T-helper 17 cell (primary cell): ENCODE measurements at regions not wholly inside any gene's neighbourhood (a gene's known extent, or its start where the extent isn't known, plus 50 kb on each side); places are given as distances from the start of the nearest gene placed in this dataset.

ENCODE experiments used
- ATAC-seq: fragments of 150-1000 bp; cut with Tn5 transposase; 2 replicates; pipeline ENCODE4 v1.10.0; 2021; ENCODE audit warnings: mild to moderate bottlenecking, moderate library complexity
- DNase-seq, 3 donors: peaks; one replicate each; pipeline versions ENCODE4 v3.0.0 to v3.0.0-alpha.2; 2020 to 2021
- H3K9me3 ChIP-seq: one replicate; pipeline ENCODE4 v1.7.0; 2013; ENCODE audit warnings: low read length, mild to moderate bottlenecking; ENCODE audit not compliant: control insufficient read depth, poor library complexity, severe bottlenecking
- H3K27ac Mint-ChIP-seq: one replicate; pipeline ENCODE4 v1.8.0; 2022; ENCODE audit warnings: mild to moderate bottlenecking, moderate library complexity, mixed read lengths
- H3K27me3 Mint-ChIP-seq: one replicate; pipeline ENCODE4 v1.8.0; 2022; ENCODE audit warnings: mixed read lengths
- H3K36me3 Mint-ChIP-seq: one replicate; pipeline ENCODE4 v1.8.0; 2022; ENCODE audit warnings: low read depth, mixed read lengths
- H3K4me1 Mint-ChIP-seq: one replicate; pipeline ENCODE4 v1.8.0; 2022; ENCODE audit warnings: mild to moderate bottlenecking, mixed read lengths
- H3K4me3 Mint-ChIP-seq: one replicate; pipeline ENCODE4 v1.8.0; 2022; ENCODE audit warnings: mild to moderate bottlenecking, moderate library complexity, mixed read lengths

- Mint-ChIP-seq H3K36me3 (peaks cover 5% of the 10 kb centered on the region), H3K27ac (no peak overlapping the region), H3K4me1 (peaks cover 16% of the 10 kb centered on the region), H3K27me3 (peaks cover 32% of the 10 kb centered on the region), H3K4me3 (no peak overlapping the region)
- H3K9me3 ChIP-seq, result no peaks in the 10 kb centered on the region
- no peak for ATAC-seq
- DNase-seq, result no peak
These were observed 89.6 kb upstream of the PKDCC start for GRCh38 chr2:41958251-41958650.

GRCh38 chr2:41958775-41959174 is 89.0 kb upstream of the PKDCC start:
- H3K27me3 Mint-ChIP-seq, result peaks cover 32% of the 10 kb centered on the region
- no peak overlapping the region for H3K4me3 Mint-ChIP-seq
- no peak for ATAC-seq
- H3K4me1 Mint-ChIP-seq, result peaks cover 11% of the 10 kb centered on the region
- peaks cover 5% of the 10 kb centered on the region for H3K36me3 Mint-ChIP-seq
- DNase-seq, result no peak
- no peak overlapping the region for H3K27ac Mint-ChIP-seq
- no peaks in the 10 kb centered on the region for H3K9me3 ChIP-seq

GRCh38 chr2:41959760-41960159 is 88.1 kb upstream of the PKDCC start:
- ATAC-seq (no peak), DNase-seq (no peak)
- Mint-ChIP-seq H3K4me1 (peaks cover 13% of the 10 kb centered on the region), H3K36me3 (peaks cover 5% of the 10 kb centered on the region), H3K4me3 (no peak overlapping the region), H3K27ac (no peak overlapping the region), H3K27me3 (peaks cover 32% of the 10 kb centered on the region)
- H3K9me3 ChIP-seq, result no peaks in the 10 kb centered on the region

GRCh38 chr2:41962922-41963622 is 84.7 kb upstream of the PKDCC start:
- H3K27me3 Mint-ChIP-seq, result peaks cover 22% of the 10 kb centered on the region
- H3K4me1 Mint-ChIP-seq, result peaks cover 11% of the 10 kb centered on the region
- no peak for DNase-seq
- H3K4me3 Mint-ChIP-seq, result no peak overlapping the region
- ATAC-seq, result no peak
- H3K27ac Mint-ChIP-seq, result no peak overlapping the region
- H3K9me3 ChIP-seq, result no peaks in the 10 kb centered on the region
- peaks cover 5% of the 10 kb centered on the region for H3K36me3 Mint-ChIP-seq

GRCh38 chr2:41963661-41964525 is 83.9 kb upstream of the PKDCC start:
- no peak overlapping the region for H3K4me3 Mint-ChIP-seq
- peaks cover 25% of the 10 kb centered on the region for H3K27me3 Mint-ChIP-seq
- H3K27ac Mint-ChIP-seq, result no peak overlapping the region

GRCh38 chr2:41965173-41965908 is 82.5 kb upstream of the PKDCC start:
- DNase-seq, result no peak
- H3K36me3 Mint-ChIP-seq, result peaks cover 2% of the 10 kb centered on the region
- no peak overlapping the region for H3K4me3 Mint-ChIP-seq
- ATAC-seq, result no peak
- peaks cover 18% of the 10 kb centered on the region for H3K27me3 Mint-ChIP-seq
- H3K9me3 ChIP-seq, result no peaks in the 10 kb centered on the region
- H3K27ac Mint-ChIP-seq, result no peak overlapping the region
- peaks cover 10% of the 10 kb centered on the region for H3K4me1 Mint-ChIP-seq

More at GRCh38 chr2:41963661-41964525, 83.9 kb upstream of the PKDCC start:
- no peak for DNase-seq
- H3K9me3 ChIP-seq, result no peaks in the 10 kb centered on the region
- peaks cover 11% of the 10 kb centered on the region for H3K4me1 Mint-ChIP-seq
- peaks cover 5% of the 10 kb centered on the region for H3K36me3 Mint-ChIP-seq
- no peak for ATAC-seq

- ATAC-seq, result no peak
- peaks cover 18% of the 10 kb centered on the region for H3K27me3 Mint-ChIP-seq
- H3K36me3 Mint-ChIP-seq, result peaks cover 2% of the 10 kb centered on the region
- no peak overlapping the region for H3K4me3 Mint-ChIP-seq
- no peak overlapping the region for H3K27ac Mint-ChIP-seq
- no peak for DNase-seq
- no peaks in the 10 kb centered on the region for H3K9me3 ChIP-seq
- peaks cover 10% of the 10 kb centered on the region for H3K4me1 Mint-ChIP-seq
These were observed 81.9 kb upstream of the PKDCC start for GRCh38 chr2:41965909-41966295.

- no peak overlapping the region for H3K27ac Mint-ChIP-seq
- DNase-seq (no peak), ATAC-seq (no peak)
- H3K27me3 Mint-ChIP-seq, result peaks cover 18% of the 10 kb centered on the region
- H3K36me3 Mint-ChIP-seq, result peaks cover 2% of the 10 kb centered on the region
- no peak overlapping the region for H3K4me3 Mint-ChIP-seq
- H3K4me1 Mint-ChIP-seq, result peaks cover 10% of the 10 kb centered on the region
- H3K9me3 ChIP-seq, result no peaks in the 10 kb centered on the region
These were observed 81.4 kb upstream of the PKDCC start for GRCh38 chr2:41966431-41966893.

GRCh38 chr2:41966920-41967319 is 80.9 kb upstream of the PKDCC start:
- no peak for ATAC-seq
- H3K9me3 ChIP-seq, result no peaks in the 10 kb centered on the region
- H3K27me3 Mint-ChIP-seq, result peaks cover 18% of the 10 kb centered on the region
- peaks cover 2% of the 10 kb centered on the region for H3K36me3 Mint-ChIP-seq
- H3K4me3 Mint-ChIP-seq, result no peak overlapping the region
- H3K4me1 Mint-ChIP-seq, result peaks cover 10% of the 10 kb centered on the region
- no peak overlapping the region for H3K27ac Mint-ChIP-seq
- no peak for DNase-seq

- no peak overlapping the region for H3K4me3 Mint-ChIP-seq
- peaks cover 12% of the 10 kb centered on the region for H3K27me3 Mint-ChIP-seq
- H3K9me3 ChIP-seq, result no peaks in the 10 kb centered on the region
- H3K27ac Mint-ChIP-seq, result no peak overlapping the region
- H3K4me1 Mint-ChIP-seq, result peaks cover 10% of the 10 kb centered on the region
- ATAC-seq, result no peak
- H3K36me3 Mint-ChIP-seq, result peaks cover 5% of the 10 kb centered on the region
- DNase-seq, result no peak
These were observed 80.2 kb upstream of the PKDCC start for GRCh38 chr2:41967476-41968181.

- Mint-ChIP-seq H3K27me3 (peaks cover 12% of the 10 kb centered on the region), H3K4me1 (peaks cover 10% of the 10 kb centered on the region), H3K27ac (no peak overlapping the region), H3K36me3 (peaks cover 4% of the 10 kb centered on the region), H3K4me3 (no peak overlapping the region)
- H3K9me3 ChIP-seq, result no peaks in the 10 kb centered on the region
- ATAC-seq, result no peak
- no peak for DNase-seq
These were observed 79.6 kb upstream of the PKDCC start for GRCh38 chr2:41968182-41968578.

- no peak overlapping the region for H3K4me3 Mint-ChIP-seq
- peaks cover 3% of the 10 kb centered on the region for H3K4me1 Mint-ChIP-seq
- ATAC-seq (no peak), DNase-seq (no peak)
- H3K9me3 ChIP-seq, result no peaks in the 10 kb centered on the region
- H3K27ac Mint-ChIP-seq, result no peak overlapping the region
- peaks cover 4% of the 10 kb centered on the region for H3K36me3 Mint-ChIP-seq
- H3K27me3 Mint-ChIP-seq, result peaks cover 4% of the 10 kb centered on the region
These were observed 76.7 kb upstream of the PKDCC start for GRCh38 chr2:41970988-41971660.
